Naive thymus-derived CD4-positive, alpha-beta T cell (primary cell): ENCODE measurements at regions not wholly inside any gene's neighbourhood (a gene's known extent, or its start where the extent isn't known, plus 50 kb on each side); places are given as distances from the start of the nearest gene placed in this dataset.

Source experiments
- ATAC-seq: fragments of 150-1000 bp; cut with Tn5 transposase; 2 replicates; pipeline ENCODE4 v1.10.0; 2021; ENCODE audit warnings: mild to moderate bottlenecking, moderate library complexity
- CTCF ChIA-PET: fragments of 350-600 bp; sonication (Branson Sonifier 250); formaldehyde crosslinking; loops from one replicate; lab custom pipeline; 2021; ENCODE audit warnings: antibody characterized with exemption; lab: Charles Lee
- POLR2A ChIA-PET: fragments of 350-600 bp; sonication (Branson Sonifier 250); formaldehyde crosslinking; loops from one replicate; lab custom pipeline; 2021; ENCODE audit warnings: antibody characterized with exemption, inconsistent platforms; lab: Charles Lee
- DNase-seq, 9 donors: peaks; one replicate each; pipeline versions ENCODE4 v3.0.0 to v3.0.0-alpha.2; 2020 to 2022; ENCODE audit warnings: mixed read lengths in 1 of 9
- H3K27ac ChIP-seq: one replicate; pipeline ENCODE4 v1.7.0; 2013; ENCODE audit warnings: mild to moderate bottlenecking, low read depth, low read length, moderate library complexity
- H3K27me3 ChIP-seq, 2 donors: one replicate each; pipeline ENCODE4 v1.7.0; 2013; ENCODE audit warnings: low read length in 2 of 2, mild to moderate bottlenecking in 2 of 2, moderate library complexity in 2 of 2; ENCODE audit not compliant: control insufficient read depth in 2 of 2, insufficient read depth in 2 of 2
- H3K36me3 ChIP-seq, 3 experiments: 1 replicate in 2 of 3; 2 replicates in 1 of 3; pipeline ENCODE4 v1.7.0; 2013; ENCODE audit warnings: low read length in 3 of 3, mild to moderate bottlenecking in 3 of 3, moderate library complexity in 1 of 3; ENCODE audit not compliant: insufficient read depth in 3 of 3, control insufficient read depth in 2 of 3
- H3K4me1 ChIP-seq, 2 donors: one replicate each; pipeline ENCODE4 v1.7.0; 2013; ENCODE audit warnings: low read length in 2 of 2, mild to moderate bottlenecking in 2 of 2, moderate library complexity in 1 of 2; ENCODE audit not compliant: control insufficient read depth in 2 of 2, insufficient read depth in 2 of 2
- H3K4me3 ChIP-seq: 2 replicates; pipeline ENCODE4 v1.7.0; 2013; ENCODE audit warnings: mild to moderate bottlenecking, low read length
- H3K9me3 ChIP-seq, 3 experiments: 1 replicate in 2 of 3; 2 replicates in 1 of 3; pipeline ENCODE4 v1.7.0; 2013; ENCODE audit warnings: low read length in 3 of 3; ENCODE audit not compliant: control insufficient read depth in 2 of 3
- H3K27ac Mint-ChIP-seq, 9 donors: one replicate each; pipeline ENCODE4 v1.8.0; 2020 to 2022; ENCODE audit warnings: mixed read lengths in 9 of 9, mild to moderate bottlenecking in 8 of 9, moderate library complexity in 5 of 9, inconsistent platforms in 2 of 9
- H3K27me3 Mint-ChIP-seq, 5 donors: one replicate each; pipeline ENCODE4 v1.8.0; 2021 to 2022; ENCODE audit warnings: mixed read lengths in 5 of 5, mild to moderate bottlenecking in 1 of 5
- H3K36me3 Mint-ChIP-seq, 5 donors: one replicate each; pipeline ENCODE4 v1.8.0; 2020 to 2022; ENCODE audit warnings: mixed read lengths in 5 of 5, mild to moderate bottlenecking in 3 of 5, inconsistent platforms in 1 of 5
- H3K4me1 Mint-ChIP-seq, 7 donors: one replicate each; pipeline ENCODE4 v1.8.0; 2020 to 2022; ENCODE audit warnings: mixed read lengths in 7 of 7, mild to moderate bottlenecking in 3 of 7, inconsistent platforms in 1 of 7
- H3K4me3 Mint-ChIP-seq, 10 donors: one replicate each; pipeline ENCODE4 v1.8.0; 2020 to 2022; ENCODE audit warnings: mild to moderate bottlenecking in 10 of 10, mixed read lengths in 10 of 10, moderate library complexity in 6 of 10, inconsistent platforms in 2 of 10
- H3K9me3 Mint-ChIP-seq, 11 donors: one replicate each; pipeline ENCODE4 v1.8.0; 2020 to 2022; ENCODE audit warnings: mixed read lengths in 11 of 11, mild to moderate bottlenecking in 4 of 11, inconsistent platforms in 1 of 11, moderate library complexity in 1 of 11
- intact Hi-C, 2 donors: fragments of 100-400 bp; cut with micrococcal nuclease; formaldehyde crosslinking; loops; one replicate each; pipeline ENCODE4 v1.15.1; 2023

DNA sequence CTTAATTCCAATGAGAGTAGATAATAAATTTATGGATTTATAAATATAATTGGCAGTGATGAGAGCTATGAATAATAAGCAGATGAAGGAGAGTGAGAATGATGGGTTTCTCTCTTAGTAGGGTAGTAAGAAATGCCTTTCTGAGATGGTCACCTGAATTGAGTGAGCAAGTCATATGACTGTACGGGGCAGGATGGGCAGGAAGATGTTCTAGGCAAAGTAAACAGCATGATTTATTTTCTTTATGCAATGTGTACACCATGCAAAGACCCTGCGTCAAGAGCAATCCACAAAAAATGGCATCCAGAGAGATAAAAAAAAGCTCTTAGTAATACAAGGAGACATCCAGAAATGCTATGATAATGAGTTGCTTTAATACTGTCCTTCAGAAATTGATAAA lies 409.9 kb downstream of the HLX start:
- ATAC-seq (no peak), DNase-seq (no peak)
- H3K27me3 Mint-ChIP-seq = peaks cover 0 to 9% (median 0%) of the 10 kb centered on the region in 5 donors
- no peak overlapping the region for H3K4me3 Mint-ChIP-seq
- no peaks in the 10 kb centered on the region for H3K36me3 Mint-ChIP-seq
- H3K9me3 ChIP-seq = no peaks in the 10 kb centered on the region
- no peaks in the 10 kb centered on the region for H3K9me3 Mint-ChIP-seq
- no peaks in the 10 kb centered on the region for H3K4me1 ChIP-seq
- no peak overlapping the region for H3K27ac ChIP-seq
- no peak overlapping the region for H3K4me3 ChIP-seq
- no peaks in the 10 kb centered on the region for H3K27me3 ChIP-seq
- ChIA-PET CTCF (no interaction called here), POLR2A (no interaction called here)
- intact Hi-C loops = no loop called here
- H3K27ac Mint-ChIP-seq = no peak overlapping the region
- no peaks in the 10 kb centered on the region for H3K4me1 Mint-ChIP-seq
- no peaks in the 10 kb centered on the region for H3K36me3 ChIP-seq

- intact Hi-C loops = no loop called here
- H3K9me3 ChIP-seq = no peaks in the 10 kb centered on the region
- no peaks in the 10 kb centered on the region for H3K9me3 Mint-ChIP-seq
- ChIA-PET POLR2A (no interaction called here), CTCF (no interaction called here)
- no peak overlapping the region for H3K4me3 ChIP-seq
- no peaks in the 10 kb centered on the region for H3K4me1 ChIP-seq
- H3K36me3 Mint-ChIP-seq = no peaks in the 10 kb centered on the region
- H3K27me3 Mint-ChIP-seq = peaks cover 0 to 9% (median 0%) of the 10 kb centered on the region in 5 donors
- H3K27me3 ChIP-seq = no peaks in the 10 kb centered on the region
- no peaks in the 10 kb centered on the region for H3K36me3 ChIP-seq
- H3K4me1 Mint-ChIP-seq = no peaks in the 10 kb centered on the region
- no peak overlapping the region for H3K27ac ChIP-seq
- DNase-seq = no peak
- no peak for ATAC-seq
- no peak overlapping the region for H3K4me3 Mint-ChIP-seq
- H3K27ac Mint-ChIP-seq = no peak overlapping the region
Observed at GRCh38 chr1:221290669-221291068, 411.4 kb downstream of the HLX start.

DNA sequence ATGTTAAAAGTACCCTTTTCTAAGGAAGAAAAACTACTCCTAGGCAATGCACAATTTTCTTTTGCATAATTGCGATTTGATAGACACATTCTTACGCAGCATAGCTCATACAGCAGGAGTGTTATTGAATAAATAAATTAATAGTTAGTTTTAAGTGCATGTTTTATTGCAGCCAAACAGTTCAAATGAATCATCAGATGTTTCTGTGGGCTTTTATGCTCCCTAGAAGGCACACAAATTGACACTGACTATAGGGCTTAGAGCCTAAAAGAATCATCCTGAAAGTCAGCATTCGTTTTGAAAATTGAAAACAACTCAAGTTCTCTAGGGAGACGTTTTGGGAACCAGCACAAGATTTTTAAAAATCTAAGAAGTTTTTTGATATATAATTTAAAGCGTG lies 411.9 kb downstream of the HLX start:
- H3K27me3 Mint-ChIP-seq = peaks cover 0 to 9% (median 0%) of the 10 kb centered on the region in 5 donors
- no peaks in the 10 kb centered on the region for H3K4me1 ChIP-seq
- H3K27ac ChIP-seq = no peak overlapping the region
- H3K9me3 ChIP-seq = no peaks in the 10 kb centered on the region
- H3K27me3 ChIP-seq = no peaks in the 10 kb centered on the region
- CTCF ChIA-PET = no interaction called here
- no peaks in the 10 kb centered on the region for H3K36me3 ChIP-seq
- DNase-seq (no peak), ATAC-seq (no peak)
- H3K27ac Mint-ChIP-seq = no peak overlapping the region
- intact Hi-C loops = no loop called here
- no peak overlapping the region for H3K4me3 ChIP-seq
- POLR2A ChIA-PET = no interaction called here
- no peak overlapping the region for H3K4me3 Mint-ChIP-seq
- no peaks in the 10 kb centered on the region for H3K9me3 Mint-ChIP-seq
- H3K36me3 Mint-ChIP-seq = no peaks in the 10 kb centered on the region
- no peaks in the 10 kb centered on the region for H3K4me1 Mint-ChIP-seq

DNA sequence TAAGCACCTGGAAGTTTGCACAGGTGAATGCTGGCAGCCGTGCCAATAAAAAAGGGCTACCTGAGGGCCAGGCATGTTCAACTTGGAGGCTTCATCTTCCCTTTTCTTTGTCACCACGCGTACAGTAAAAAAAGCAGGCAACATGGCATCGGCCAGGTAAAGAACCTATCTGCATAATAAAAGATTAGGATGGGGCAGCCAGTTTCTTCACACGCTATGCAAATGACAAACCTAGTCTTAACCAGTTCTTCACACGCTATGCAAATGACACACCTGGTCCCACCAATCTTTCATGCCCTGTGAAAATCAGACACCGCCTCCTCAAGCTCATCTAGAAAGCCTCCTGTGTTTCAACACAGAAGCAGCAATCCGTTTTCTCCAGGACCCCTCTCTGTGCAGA lies 413.4 kb downstream of the HLX start:
- Mint-ChIP-seq H3K4me3 (no peak overlapping the region), H3K9me3 (no peaks in the 10 kb centered on the region), H3K4me1 (no peaks in the 10 kb centered on the region), H3K36me3 (no peaks in the 10 kb centered on the region), H3K27ac (no peak overlapping the region), H3K27me3 (peaks cover 0 to 8% (median 0%) of the 10 kb centered on the region in 5 donors)
- no peaks in the 10 kb centered on the region for H3K27me3 ChIP-seq
- CTCF ChIA-PET = no interaction called here
- no peak for DNase-seq
- no peaks in the 10 kb centered on the region for H3K36me3 ChIP-seq
- no peaks in the 10 kb centered on the region for H3K9me3 ChIP-seq
- H3K4me3 ChIP-seq = no peak overlapping the region
- H3K4me1 ChIP-seq = no peaks in the 10 kb centered on the region
- POLR2A ChIA-PET = no interaction called here
- no peak overlapping the region for H3K27ac ChIP-seq
- no peak for ATAC-seq
- intact Hi-C loops = no loop called here

- Mint-ChIP-seq H3K4me3 (no peak overlapping the region), H3K4me1 (no peaks in the 10 kb centered on the region), H3K27me3 (peaks cover 0 to 15% (median 0%) of the 10 kb centered on the region in 5 donors), H3K9me3 (peaks cover 0 to 1% (median 0%) of the 10 kb centered on the region in 11 donors), H3K36me3 (no peaks in the 10 kb centered on the region), H3K27ac (no peak overlapping the region)
- ChIA-PET CTCF (no interaction called here), POLR2A (no interaction called here)
- H3K27ac ChIP-seq = no peak overlapping the region
- DNase-seq (no peak), ATAC-seq (no peak)
- no peaks in the 10 kb centered on the region for H3K4me1 ChIP-seq
- no peaks in the 10 kb centered on the region for H3K36me3 ChIP-seq
- intact Hi-C loops = no loop called here
- H3K9me3 ChIP-seq = no peaks in the 10 kb centered on the region
- H3K27me3 ChIP-seq = no peaks in the 10 kb centered on the region
- no peak overlapping the region for H3K4me3 ChIP-seq
Observed at GRCh38 chr1:221294242-221294641, 415.0 kb downstream of the HLX start.

- no peak for DNase-seq
Observed at GRCh38 chr1:221302357-221302756, 423.1 kb downstream of the HLX start.

GRCh38 chr1:221302810-221303209 lies 423.6 kb downstream of the HLX start:
- H3K27ac Mint-ChIP-seq = no peak overlapping the region
- no peak overlapping the region for H3K4me3 Mint-ChIP-seq

More at GRCh38 chr1:221302357-221302756, 423.1 kb downstream of the HLX start:
- ATAC-seq = no peak
- H3K4me1 ChIP-seq = no peaks in the 10 kb centered on the region
- ChIA-PET CTCF (no interaction called here), POLR2A (no interaction called here)
- Mint-ChIP-seq H3K9me3 (peaks cover 0 to 1% (median 0%) of the 10 kb centered on the region in 11 donors), H3K4me1 (no peaks in the 10 kb centered on the region), H3K4me3 (no peak overlapping the region), H3K27ac (no peak overlapping the region), H3K27me3 (peaks cover 2 to 38% (median 29%) of the 10 kb centered on the region in 5 donors), H3K36me3 (no peaks in the 10 kb centered on the region)
- no peak overlapping the region for H3K27ac ChIP-seq
- no peaks in the 10 kb centered on the region for H3K36me3 ChIP-seq
- H3K4me3 ChIP-seq = no peak overlapping the region
- H3K9me3 ChIP-seq = no peaks in the 10 kb centered on the region
- no peaks in the 10 kb centered on the region for H3K27me3 ChIP-seq
- intact Hi-C loops = no loop called here

More at GRCh38 chr1:221302810-221303209, 423.6 kb downstream of the HLX start:
- no peaks in the 10 kb centered on the region for H3K27me3 ChIP-seq
- intact Hi-C loops = no loop called here
- ChIA-PET POLR2A (no interaction called here), CTCF (no interaction called here)
- H3K27ac ChIP-seq = no peak overlapping the region
- H3K9me3 Mint-ChIP-seq = peaks cover 0 to 1% (median 0%) of the 10 kb centered on the region in 11 donors
- no peaks in the 10 kb centered on the region for H3K36me3 Mint-ChIP-seq
- ATAC-seq = no peak
- no peaks in the 10 kb centered on the region for H3K4me1 Mint-ChIP-seq
- peaks cover 2 to 35% (median 29%) of the 10 kb centered on the region in 5 donors for H3K27me3 Mint-ChIP-seq
- no peaks in the 10 kb centered on the region for H3K9me3 ChIP-seq
- no peak for DNase-seq
- H3K4me3 ChIP-seq = no peak overlapping the region
- H3K36me3 ChIP-seq = no peaks in the 10 kb centered on the region
- no peaks in the 10 kb centered on the region for H3K4me1 ChIP-seq
